ENCODE measurements at regions not wholly inside any gene's neighbourhood (a gene's known extent, or its start where the extent isn't known, plus 50 kb on each side); places are given as distances from the start of the nearest gene placed in this dataset.

GRCh38 chr1:242872521-242872920, 348.0 kb upstream of the PLD5 start:
- TF ChIP-seq CTCF (conservative IDR thresholded peaks at IDR 0.05 in 1 of 2, IDR thresholded peaks at IDR 0.05 in 1 of 2; ENCODE audit: low read depth in 1 of 2, low read length in 2 of 2) (no peak), EZH2 (IDR thresholded peaks at IDR 0.05; ENCODE audit: low read length, missing control alignments) (no peak)
